Neural progenitor cell (in vitro differentiated cells): ENCODE measurements at regions not wholly inside any gene's neighbourhood (a gene's known extent, or its start where the extent isn't known, plus 50 kb on each side); places are given as distances from the start of the nearest gene placed in this dataset.
A peak's percentile ranks its signal among the peaks of the same experiment; 100 is the strongest.

Experiments
- DNase-seq: peaks from one replicate; pipeline ENCODE4 v3.0.0-alpha.2; 2016; ENCODE audit warnings: low spot score
- H2AFZ ChIP-seq: fragments of 200-600 bp; sonication (generic); replicated peaks from 2 replicates; pipeline ENCODE4 v1.6.1; 2016; ENCODE audit warnings: antibody characterized with exemption
- H3F3A ChIP-seq: fragments of 200-600 bp; sonication (generic); 2 replicates; pipeline ENCODE4 v1.6.1; 2016; ENCODE audit warnings: antibody characterized with exemption, low read depth
- H3K27ac ChIP-seq: fragments of 200-600 bp; sonication (generic); 2 replicates; pipeline ENCODE4 v1.5.1; 2016; ENCODE audit warnings: mild to moderate bottlenecking
- H3K27me3 ChIP-seq: fragments of 200-600 bp; sonication (generic); 2 replicates; pipeline ENCODE4 v1.6.1; 2016; ENCODE audit warnings: mild to moderate bottlenecking, moderate library complexity
- H3K36me3 ChIP-seq: fragments of 200-600 bp; sonication (generic); 2 replicates; pipeline ENCODE4 v1.5.1; 2016
- H3K4me1 ChIP-seq: fragments of 200-600 bp; sonication (generic); 2 replicates; pipeline ENCODE4 v1.6.1; 2016; ENCODE audit warnings: mixed run types
- H3K4me2 ChIP-seq: fragments of 200-600 bp; sonication (generic); 2 replicates; pipeline ENCODE4 v1.6.1; 2016
- H3K4me3 ChIP-seq: fragments of 200-600 bp; sonication (generic); 2 replicates; pipeline ENCODE4 v1.5.1; 2016
- H3K79me2 ChIP-seq: fragments of 200-600 bp; sonication (generic); 2 replicates; pipeline ENCODE4 v1.6.1; 2016; ENCODE audit warnings: low read depth
- H3K9ac ChIP-seq: fragments of 200-600 bp; sonication (generic); 2 replicates; pipeline ENCODE4 v1.6.1; 2016
- H3K9me3 ChIP-seq: fragments of 200-600 bp; sonication (generic); 2 replicates; pipeline ENCODE4 v1.5.1; 2016; ENCODE audit warnings: low read depth
- H4K20me1 ChIP-seq: fragments of 200-600 bp; sonication (generic); 2 replicates; pipeline ENCODE4 v1.6.1; 2016; ENCODE audit warnings: low read depth
- H3K27ac Mint-ChIP-seq: 3 replicates; pipeline ENCODE4 v1.8.0; 2021; ENCODE audit warnings: mixed read lengths
- H3K27me3 Mint-ChIP-seq: 2 replicates; pipeline ENCODE4 v1.8.0; 2022; ENCODE audit warnings: low read depth, mild to moderate bottlenecking, inconsistent platforms, moderate library complexity, mixed read lengths; ENCODE audit not compliant: insufficient read depth
- H3K36me3 Mint-ChIP-seq: 3 replicates; pipeline ENCODE4 v1.8.0; 2021; ENCODE audit warnings: mixed read lengths
- H3K4me1 Mint-ChIP-seq: 3 replicates; pipeline ENCODE4 v1.8.0; 2021; ENCODE audit warnings: mixed read lengths
- H3K4me3 Mint-ChIP-seq: 3 replicates; pipeline ENCODE4 v1.8.0; 2021; ENCODE audit warnings: mild to moderate bottlenecking, moderate library complexity, mixed read lengths
- H3K9me3 Mint-ChIP-seq: 3 replicates; pipeline ENCODE4 v1.8.0; 2020; ENCODE audit warnings: mixed read lengths
- CTCF ChIP-seq: fragments of 200-600 bp; sonication (generic); IDR thresholded peaks from 2 replicates; pipeline ENCODE4 v1.5.1; 2017; ENCODE audit warnings: antibody characterized with exemption, mild to moderate bottlenecking
- EZH2 ChIP-seq: fragments of 200-600 bp; sonication (generic); IDR thresholded peaks from 2 replicates; pipeline ENCODE4 v1.6.1; 2017; ENCODE audit warnings: antibody characterized with exemption, mild to moderate bottlenecking, moderate library complexity
- EZH2phosphoT487 ChIP-seq: fragments of 200-600 bp; sonication (generic); IDR thresholded peaks from 2 replicates; pipeline ENCODE4 v1.6.1; 2017; ENCODE audit warnings: antibody characterized with exemption

- Histone ChIP-seq H3K79me2 (no peaks in the 10 kb centered on the region), H3K4me3 (no peak overlapping the region), H2AFZ (no peak overlapping the region), H3K27ac (no peak overlapping the region), H3K9ac (no peak overlapping the region), H3K36me3 (no peaks in the 10 kb centered on the region), H4K20me1 (no peaks in the 10 kb centered on the region), H3F3A (no peaks in the 10 kb centered on the region), H3K9me3 (no peaks in the 10 kb centered on the region), H3K4me2 (peak overlapping the region; percentile 16), H3K27me3 (no peaks in the 10 kb centered on the region), H3K4me1 (peaks cover 3% of the 10 kb centered on the region)
- Mint-ChIP-seq H3K9me3 (no peaks in the 10 kb centered on the region), H3K36me3 (no peaks in the 10 kb centered on the region), H3K27ac (no peak overlapping the region), H3K4me1 (no peaks in the 10 kb centered on the region), H3K4me3 (no peak overlapping the region), H3K27me3 (peaks cover 3% of the 10 kb centered on the region)
- DNase-seq, result no peak
- no peak for TF ChIP-seq EZH2phosphoT487
- no peak for TF ChIP-seq EZH2
- TF ChIP-seq CTCF, result no peak
These were observed 67.5 kb upstream of the STX16 start for GRCh38 chr20:58583586-58583985.

- no peaks in the 10 kb centered on the region for H3F3A ChIP-seq
- Mint-ChIP-seq H3K27me3 (peaks cover 3% of the 10 kb centered on the region), H3K27ac (no peak overlapping the region), H3K4me1 (no peaks in the 10 kb centered on the region), H3K4me3 (no peak overlapping the region), H3K9me3 (no peaks in the 10 kb centered on the region), H3K36me3 (no peaks in the 10 kb centered on the region)
- no peaks in the 10 kb centered on the region for H3K27me3 ChIP-seq
- H3K9ac ChIP-seq, result no peak overlapping the region
- H3K9me3 ChIP-seq, result no peaks in the 10 kb centered on the region
- no peaks in the 10 kb centered on the region for H3K79me2 ChIP-seq
- H2AFZ ChIP-seq, result peak overlapping the region; percentile 21
- H3K4me3 ChIP-seq, result no peak overlapping the region
- peak overlapping the region; percentile 16 for H3K4me2 ChIP-seq
- TF ChIP-seq EZH2 (no peak), CTCF (no peak), EZH2phosphoT487 (no peak)
- DNase-seq, result no peak
- H4K20me1 ChIP-seq, result no peaks in the 10 kb centered on the region
- no peak overlapping the region for H3K27ac ChIP-seq
- no peaks in the 10 kb centered on the region for H3K36me3 ChIP-seq
- H3K4me1 ChIP-seq, result peaks cover 3% of the 10 kb centered on the region
These were observed 67.9 kb upstream of the STX16 start for GRCh38 chr20:58583176-58583575.

- no peaks in the 10 kb centered on the region for H3K36me3 ChIP-seq
- no peaks in the 10 kb centered on the region for H3K9me3 ChIP-seq
- no peak overlapping the region for H3K4me3 ChIP-seq
- Mint-ChIP-seq H3K27me3 (peaks cover 3% of the 10 kb centered on the region), H3K9me3 (no peaks in the 10 kb centered on the region), H3K36me3 (no peaks in the 10 kb centered on the region), H3K4me3 (no peak overlapping the region), H3K4me1 (no peaks in the 10 kb centered on the region), H3K27ac (no peak overlapping the region)
- H3K27me3 ChIP-seq, result no peaks in the 10 kb centered on the region
- no peaks in the 10 kb centered on the region for H3K79me2 ChIP-seq
- no peak overlapping the region for H3K27ac ChIP-seq
- H3K9ac ChIP-seq, result no peak overlapping the region
- H4K20me1 ChIP-seq, result no peaks in the 10 kb centered on the region
- TF ChIP-seq EZH2phosphoT487 (no peak), EZH2 (no peak)
- H3K4me2 ChIP-seq, result no peak overlapping the region
- no peaks in the 10 kb centered on the region for H3F3A ChIP-seq
- peaks cover 3% of the 10 kb centered on the region for H3K4me1 ChIP-seq
- no peak for DNase-seq
- no peak overlapping the region for H2AFZ ChIP-seq
These were observed 65.3 kb upstream of the APCDD1L start for GRCh38 chr20:58580474-58580835.

GRCh38 chr20:58579819-58580473, 64.7 kb upstream of the APCDD1L start:
- no peaks in the 10 kb centered on the region for H3K4me1 Mint-ChIP-seq
- DNase-seq, result no peak

More at GRCh38 chr20:58579819-58580473, 64.7 kb upstream of the APCDD1L start:
- no peak overlapping the region for H3K4me2 ChIP-seq
- H3K79me2 ChIP-seq, result no peaks in the 10 kb centered on the region
- H3K4me1 ChIP-seq, result peaks cover 3% of the 10 kb centered on the region
- H3K27me3 Mint-ChIP-seq, result peaks cover 5% of the 10 kb centered on the region
- H3K27ac ChIP-seq, result no peak overlapping the region
- no peak overlapping the region for H3K9ac ChIP-seq
- no peaks in the 10 kb centered on the region for H3K36me3 ChIP-seq
- no peaks in the 10 kb centered on the region for H3F3A ChIP-seq
- no peak overlapping the region for H3K4me3 ChIP-seq
- TF ChIP-seq EZH2phosphoT487 (no peak), CTCF (no peak), EZH2 (no peak)
- no peaks in the 10 kb centered on the region for H3K36me3 Mint-ChIP-seq
- no peak overlapping the region for H2AFZ ChIP-seq
- H3K4me3 Mint-ChIP-seq, result no peak overlapping the region
- no peaks in the 10 kb centered on the region for H3K9me3 Mint-ChIP-seq
- H3K27ac Mint-ChIP-seq, result no peak overlapping the region
- H3K9me3 ChIP-seq, result no peaks in the 10 kb centered on the region
- H3K27me3 ChIP-seq, result no peaks in the 10 kb centered on the region
- no peaks in the 10 kb centered on the region for H4K20me1 ChIP-seq
